Smooth muscle cell of the brain vasculature (primary cell): ENCODE measurements at regions not wholly inside any gene's neighbourhood (a gene's known extent, or its start where the extent isn't known, plus 50 kb on each side); places are given as distances from the start of the nearest gene placed in this dataset.

Experiments
- DNase-seq: peaks from one replicate; pipeline ENCODE4 v3.0.0-alpha.2; 2012; ENCODE audit warnings: low read depth, low spot score

GRCh38 chr10:78269060-78269459 is 235.4 kb downstream of the RPS24 start:
- DNase-seq, result no peak

GRCh38 chr10:78272329-78272728 is 238.7 kb downstream of the RPS24 start:
- DNase-seq, result no peak

GRCh38 chr10:78274491-78274890 is 240.8 kb downstream of the RPS24 start:
- no peak for DNase-seq

GRCh38 chr10:78276139-78276538 is 242.5 kb downstream of the RPS24 start:
- no peak for DNase-seq

- DNase-seq, result no peak
These were observed 243.8 kb downstream of the RPS24 start for GRCh38 chr10:78277314-78278057.

GRCh38 chr10:78278058-78278404 is 244.4 kb downstream of the RPS24 start:
- DNase-seq, result no peak

GRCh38 chr10:78279756-78280155 is 246.1 kb downstream of the RPS24 start:
- no peak for DNase-seq

- DNase-seq, result no peak
These were observed 246.9 kb downstream of the RPS24 start for GRCh38 chr10:78280604-78281003.

- no peak for DNase-seq
These were observed 248.0 kb downstream of the RPS24 start for GRCh38 chr10:78281627-78282026.

GRCh38 chr10:78283069-78283682 is 249.5 kb downstream of the RPS24 start:
- DNase-seq, result no peak

- DNase-seq, result no peak
These were observed 250.7 kb downstream of the RPS24 start for GRCh38 chr10:78284381-78284780.

GRCh38 chr10:78285226-78285625 is 251.6 kb downstream of the RPS24 start:
- DNase-seq, result no peak

GRCh38 chr10:78286186-78286585 is 252.5 kb downstream of the RPS24 start:
- DNase-seq, result no peak

GRCh38 chr10:78286668-78287067 is 253.0 kb downstream of the RPS24 start:
- no peak for DNase-seq

- DNase-seq, result no peak
These were observed 254.0 kb downstream of the RPS24 start for GRCh38 chr10:78287618-78288017.

GRCh38 chr10:78288663-78289062 is 255.0 kb downstream of the RPS24 start:
- no peak for DNase-seq

GRCh38 chr10:78290131-78290750 is 256.6 kb downstream of the RPS24 start:
- DNase-seq, result no peak

- DNase-seq, result no peak
These were observed 258.1 kb downstream of the RPS24 start for GRCh38 chr10:78291722-78292121.

GRCh38 chr10:78292250-78292981 is 258.8 kb downstream of the RPS24 start:
- DNase-seq, result no peak

- no peak for DNase-seq
These were observed 259.6 kb downstream of the RPS24 start for GRCh38 chr10:78292982-78293865.

GRCh38 chr10:78295242-78295641 is 261.6 kb downstream of the RPS24 start:
- DNase-seq, result no peak
